ENCODE measurements at regions not wholly inside any gene's neighbourhood (a gene's known extent, or its start where the extent isn't known, plus 50 kb on each side); places are given as distances from the start of the nearest gene placed in this dataset.
"Not testable (repeated sequence)": the region's sequence is repeated elsewhere in the genome, so short reads cannot be mapped to it uniquely, and the experiment has no call there.

GRCh38 chr7:131933751-131934289, 377.4 kb upstream of the PODXL start:
- Histone ChIP-seq H3K14ac (replicated peaks; ENCODE audit: low read depth, low read length) (no peak overlapping the region), H2AFZ (replicated peaks; ENCODE audit: low read length, poor library complexity) (no peak overlapping the region), H4K91ac (ENCODE audit: insufficient read depth, low read depth, low read length) (no peak overlapping the region), H3K23ac (ENCODE audit: low read depth, low read length) (no peak overlapping the region), H3K18ac (ENCODE audit: low read depth, low read length) (no peak overlapping the region), H4K8ac (ENCODE audit: low read depth in 2 of 2, low read length in 2 of 2) (no peak overlapping the region), H2BK15ac (ENCODE audit: low read depth, low read length) (no peak overlapping the region), H4K5ac (ENCODE audit: low read depth, low read length) (no peak overlapping the region), H2AK9ac (replicated peaks; ENCODE audit: low read depth, low read length, poor library complexity) (no peak overlapping the region), H3K36me3 (ENCODE audit: control insufficient read depth, insufficient read depth, low read length) (no peaks in the 10 kb centered on the region), H3K9ac (ENCODE audit: low read depth, low read length) (no peak overlapping the region), H2BK20ac (ENCODE audit: low read depth, low read length) (no peak overlapping the region), H3K9me3 (ENCODE audit: control insufficient read depth, insufficient read depth, low read length) (no peaks in the 10 kb centered on the region), H3K56ac (ENCODE audit: extremely low read depth, insufficient read depth, low read length) (no peak overlapping the region), H4K20me1 (ENCODE audit: insufficient read depth, low read length) (no peaks in the 10 kb centered on the region; the same call in 1 of the 2 replicates), H3K9me1 (ENCODE audit: insufficient read depth, low read length) (no peaks in the 10 kb centered on the region), H2AK5ac (ENCODE audit: low read depth, low read length) (no peak overlapping the region), H3K27me3 (ENCODE audit: control insufficient read depth, insufficient read depth, low read length) (no peaks in the 10 kb centered on the region), H3K4ac (ENCODE audit: low read depth, low read length) (no peak overlapping the region), H3K4me1 (ENCODE audit: control insufficient read depth, insufficient read depth, low read length) (no peaks in the 10 kb centered on the region), H3K27ac (ENCODE audit: insufficient read depth, low read length) (no peak overlapping the region), H3K79me1 (ENCODE audit: low read depth in 1 of 2, low read length in 2 of 2) (no peaks in the 10 kb centered on the region), H3K4me2 (ENCODE audit: low read depth, low read length) (no peak overlapping the region), H2BK120ac (ENCODE audit: low read depth, low read length) (no peak overlapping the region), H2BK5ac (ENCODE audit: low read depth, low read length, poor library complexity, severe bottlenecking) (no peak overlapping the region), H3K4me3 (ENCODE audit: insufficient read depth, low read depth, low read length) (no peak overlapping the region)
- DNase-seq = no peak
- dilution Hi-C loops (cut with HindIII; ENCODE audit: low sequenced_read_pairs, unreplicated experiment) = no loop called here
- no CpG with 5 or more reads among the region's 6 CpGs for WGBS, 2 experiments (ENCODE audit: extremely low coverage in 2 of 2, insufficient read length in 1 of 2)
- TF ChIP-seq USF2 (IDR thresholded peaks at IDR 0.05; ENCODE audit: low read depth, low read length) = no peak
- no peak for TF ChIP-seq RCOR1 (IDR thresholded peaks at IDR 0.05; ENCODE audit: insufficient replicate concordance, low read length)
- TF ChIP-seq MAFK (IDR thresholded peaks at IDR 0.05; ENCODE audit: low read depth, low read length) = no peak
- no peak for TF ChIP-seq RFX5 (IDR thresholded peaks at IDR 0.05; ENCODE audit: low read depth, low read length)
- no peak for TF ChIP-seq RAD21 (IDR thresholded peaks at IDR 0.05; ENCODE audit: low read length)
- TF ChIP-seq MXI1 (IDR thresholded peaks at IDR 0.05; ENCODE audit: borderline replicate concordance, low read depth, low read length) = no peak
- in situ Hi-C loops (cut with MboI; ENCODE audit: low sequenced_read_pairs) = no loop called here
- ChIA-PET CTCF (no interaction called here), POLR2A (ENCODE audit: unreplicated experiment) (no interaction called here)
- BruUV-seq (replicated peaks) = no TSS peak
- intact Hi-C loops (cut with micrococcal nuclease) = no loop called here
- ATAC-seq (ENCODE audit: low read depth) = no peak

- H3K4me3 ChIP-seq (ENCODE audit: insufficient read depth, low read depth, low read length); H2BK20ac ChIP-seq (ENCODE audit: low read depth, low read length); BruUV-seq (replicated peaks); H2BK120ac ChIP-seq (ENCODE audit: low read depth, low read length); H3K4me1 ChIP-seq (ENCODE audit: control insufficient read depth, insufficient read depth, low read length); H4K8ac ChIP-seq (ENCODE audit: low read depth in 2 of 2, low read length in 2 of 2); H4K20me1 ChIP-seq (ENCODE audit: insufficient read depth, low read length); H3K4ac ChIP-seq (ENCODE audit: low read depth, low read length); H2BK5ac ChIP-seq (ENCODE audit: low read depth, low read length, poor library complexity, severe bottlenecking); H3K56ac ChIP-seq (ENCODE audit: extremely low read depth, insufficient read depth, low read length); H2AFZ ChIP-seq (replicated peaks; ENCODE audit: low read length, poor library complexity); H3K79me1 ChIP-seq (ENCODE audit: low read depth in 1 of 2, low read length in 2 of 2); H3K18ac ChIP-seq (ENCODE audit: low read depth, low read length); H2BK15ac ChIP-seq (ENCODE audit: low read depth, low read length); intact Hi-C loops (cut with micrococcal nuclease); H2AK9ac ChIP-seq (replicated peaks; ENCODE audit: low read depth, low read length, poor library complexity); ATAC-seq (ENCODE audit: low read depth); dilution Hi-C loops (cut with HindIII; ENCODE audit: low sequenced_read_pairs, unreplicated experiment); H3K27ac ChIP-seq (ENCODE audit: insufficient read depth, low read length); H4K91ac ChIP-seq (ENCODE audit: insufficient read depth, low read depth, low read length); H3K9ac ChIP-seq (ENCODE audit: low read depth, low read length); POLR2A ChIA-PET (ENCODE audit: unreplicated experiment); CTCF ChIA-PET; H3K9me1 ChIP-seq (ENCODE audit: insufficient read depth, low read length); in situ Hi-C loops (cut with MboI; ENCODE audit: low sequenced_read_pairs); H3K27me3 ChIP-seq (ENCODE audit: control insufficient read depth, insufficient read depth, low read length); H3K9me3 ChIP-seq (ENCODE audit: control insufficient read depth, insufficient read depth, low read length); H4K5ac ChIP-seq (ENCODE audit: low read depth, low read length); H3K14ac ChIP-seq (replicated peaks; ENCODE audit: low read depth, low read length); H3K23ac ChIP-seq (ENCODE audit: low read depth, low read length); H3K4me2 ChIP-seq (ENCODE audit: low read depth, low read length); H3K36me3 ChIP-seq (ENCODE audit: control insufficient read depth, insufficient read depth, low read length); H2AK5ac ChIP-seq (ENCODE audit: low read depth, low read length); DNase-seq: not testable (repeated sequence)
- no CpG with 5 or more reads among the region's 2 CpGs for whole genome bisulfite sequencing, 2 experiments (ENCODE audit: extremely low coverage in 2 of 2, insufficient read length in 1 of 2)
These were observed 376.8 kb upstream of the PODXL start for GRCh38 chr7:131933219-131933618.

Data from IMR-90 (cell line).